Common myeloid progenitor, CD34-positive (primary cell): ENCODE measurements at regions not wholly inside any gene's neighbourhood (a gene's known extent, or its start where the extent isn't known, plus 50 kb on each side); places are given as distances from the start of the nearest gene placed in this dataset.

Experiments
- CTCF ChIA-PET: fragments of 350-600 bp; sonication (Branson Sonifier 250); formaldehyde crosslinking; loops from one replicate; lab custom pipeline; 2021; ENCODE audit warnings: antibody characterized with exemption; lab: Charles Lee
- POLR2A ChIA-PET: fragments of 350-600 bp; sonication (Branson Sonifier 250); formaldehyde crosslinking; loops from one replicate; lab custom pipeline; 2021; ENCODE audit warnings: antibody characterized with exemption; lab: Charles Lee
- DNase-seq, 3 donors: peaks; one replicate each; pipeline versions ENCODE4 v3.0.0 to v3.0.0-alpha.2; 2013
- H3K27ac ChIP-seq, 2 experiments: 1 replicate in 1 of 2; 2 replicates in 1 of 2; pipeline ENCODE4 v1.7.0; 2013; ENCODE audit warnings: inconsistent platforms in 2 of 2, low read length in 2 of 2, mild to moderate bottlenecking in 2 of 2, low read depth in 1 of 2, moderate library complexity in 1 of 2; ENCODE audit not compliant: severe bottlenecking in 2 of 2, insufficient read depth in 1 of 2, poor library complexity in 1 of 2
- H3K27me3 ChIP-seq, 5 experiments: replicated peaks in 2 of 5; 1 replicate in 3 of 5; 2 replicates in 2 of 5; pipeline versions ENCODE4 v1.6.1 to v1.7.0; 2013; ENCODE audit warnings: low read length in 4 of 5, mild to moderate bottlenecking in 2 of 5, moderate library complexity in 2 of 5, inconsistent platforms in 1 of 5; ENCODE audit not compliant: insufficient read depth in 5 of 5, control insufficient read depth in 4 of 5
- H3K36me3 ChIP-seq, 4 experiments: 1 replicate in 2 of 4; 2 replicates in 2 of 4; pipeline versions ENCODE4 v1.6.1 to v1.7.0; 2013; ENCODE audit warnings: low read length in 3 of 4, control low read depth in 1 of 4, mild to moderate bottlenecking in 1 of 4; ENCODE audit not compliant: control insufficient read depth in 4 of 4, insufficient read depth in 4 of 4
- H3K4me1 ChIP-seq, 4 experiments: 1 replicate in 3 of 4; 2 replicates in 1 of 4; pipeline versions ENCODE4 v1.6.1 to v1.7.1; 2013; ENCODE audit warnings: low read length in 3 of 4, mild to moderate bottlenecking in 3 of 4, control low read depth in 1 of 4, inconsistent platforms in 1 of 4, moderate library complexity in 1 of 4; ENCODE audit not compliant: control insufficient read depth in 4 of 4, insufficient read depth in 4 of 4; ENCODE audit errors: control extremely low read depth in 1 of 4
- H3K4me3 ChIP-seq, 7 experiments: 1 replicate in 4 of 7; 2 replicates in 3 of 7; pipeline versions ENCODE4 v1.5.1 to v1.7.0; 2013; ENCODE audit warnings: mild to moderate bottlenecking in 7 of 7, low read length in 6 of 7, moderate library complexity in 6 of 7, inconsistent platforms in 2 of 7, low read depth in 2 of 7, control low read depth in 1 of 7; ENCODE audit not compliant: insufficient read depth in 4 of 7, control insufficient read depth in 1 of 7; ENCODE audit errors: extremely low read depth in 1 of 7
- H3K9me3 ChIP-seq, 5 experiments: 1 replicate in 4 of 5; 2 replicates in 1 of 5; pipeline versions ENCODE4 v1.6.1 to v1.7.1; 2013; ENCODE audit warnings: low read length in 4 of 5, mild to moderate bottlenecking in 2 of 5, inconsistent platforms in 1 of 5, low read depth in 1 of 5, moderate library complexity in 1 of 5; ENCODE audit not compliant: control insufficient read depth in 4 of 5, insufficient read depth in 2 of 5; ENCODE audit errors: control extremely low read depth in 1 of 5
- WGBS: methylation state at CpG from one replicate; pipeline ENCODE4 v1.1.5; 2013; ENCODE audit not compliant: insufficient coverage; 5-methylcytosine and 5-hydroxymethylcytosine counted together

GRCh38 chr4:11116940-11117339 is 311.8 kb downstream of the HS3ST1 start:
- Histone ChIP-seq H3K27me3 (no peaks in the 10 kb centered on the region), H3K4me1 (peaks cover 0 to 11% (median 3%) of the 10 kb centered on the region in 4 experiments), H3K9me3 (no peaks in the 10 kb centered on the region), H3K4me3 (no peak overlapping the region), H3K27ac (no peak overlapping the region), H3K36me3 (no peaks in the 10 kb centered on the region)
- ChIA-PET POLR2A (no interaction called here), CTCF (no interaction called here)
- no peak for DNase-seq
- WGBS, result 93% methylated on average over 2 of the region's 8 CpGs

GRCh38 chr4:11111876-11112275 is 316.8 kb downstream of the HS3ST1 start:
- CTCF ChIA-PET, result no interaction called here
- no peaks in the 10 kb centered on the region for H3K9me3 ChIP-seq
- WGBS, result 50% methylated on average over 2 of the region's 2 CpGs
- H3K4me1 ChIP-seq, result peaks cover 0 to 12% (median 4%) of the 10 kb centered on the region in 4 experiments
- DNase-seq, result peak in 1 of 3 donors; percentile 14
- no peak overlapping the region for H3K27ac ChIP-seq
- POLR2A ChIA-PET, result no interaction called here
- H3K27me3 ChIP-seq, result no peaks in the 10 kb centered on the region
- H3K36me3 ChIP-seq, result no peaks in the 10 kb centered on the region
- H3K4me3 ChIP-seq, result no peak overlapping the region

DNA sequence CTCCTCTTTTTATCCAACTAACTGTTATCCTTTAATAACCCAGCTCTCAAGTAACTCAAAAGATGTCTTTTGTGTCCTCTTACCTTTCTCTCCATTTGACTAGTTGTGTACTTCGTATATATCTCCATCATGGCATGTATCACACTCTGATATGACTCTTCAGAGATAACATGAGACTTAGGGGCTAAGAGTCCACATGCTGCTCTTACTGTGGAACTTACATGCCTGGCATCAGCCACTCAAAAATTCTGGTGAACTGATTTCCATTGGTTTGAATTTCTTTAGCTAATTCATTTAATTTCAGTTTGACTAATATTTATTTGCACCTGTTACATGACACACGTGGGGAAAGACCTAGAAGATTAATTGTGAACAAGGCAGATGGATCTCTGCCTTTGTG is 317.3 kb downstream of the HS3ST1 start:
- Histone ChIP-seq H3K27me3 (no peaks in the 10 kb centered on the region), H3K4me1 (peaks cover 0 to 14% (median 6%) of the 10 kb centered on the region in 4 experiments), H3K27ac (no peak overlapping the region), H3K9me3 (no peaks in the 10 kb centered on the region), H3K4me3 (no peak overlapping the region), H3K36me3 (no peaks in the 10 kb centered on the region)
- ChIA-PET CTCF (no interaction called here), POLR2A (no interaction called here)
- DNase-seq, result no peak
- WGBS, result 71% methylated on average over 2 of the region's 2 CpGs

DNA sequence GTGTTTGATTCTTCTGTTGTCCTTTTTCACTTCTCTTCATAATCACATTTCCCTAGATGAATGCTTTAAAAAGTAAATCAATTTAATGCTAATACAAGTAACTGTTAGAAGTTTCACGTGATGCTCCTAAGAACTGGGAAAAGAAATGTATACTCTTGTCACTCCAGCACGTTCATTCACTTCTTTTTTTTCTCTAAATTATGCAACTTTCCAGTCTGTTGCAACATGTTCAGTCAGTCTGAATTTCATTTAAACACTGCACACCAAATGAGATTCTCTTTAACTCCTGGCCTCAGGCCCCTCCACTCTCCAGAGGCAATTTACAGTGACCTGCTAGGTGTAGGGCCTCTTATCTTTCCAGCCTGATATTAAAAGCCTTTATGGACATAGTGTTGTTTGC is 321.9 kb downstream of the HS3ST1 start:
- no peaks in the 10 kb centered on the region for H3K9me3 ChIP-seq
- CTCF ChIA-PET, result interaction anchor here (1.4 kb wide), 1 partner anchor 9 kb away, joined by 3 read pairs; no protein-coding TSS in a partner anchor
- POLR2A ChIA-PET, result no interaction called here
- H3K4me3 ChIP-seq, result no peak overlapping the region
- 67% methylated on average over 2 of the region's 2 CpGs for WGBS
- H3K27me3 ChIP-seq, result no peaks in the 10 kb centered on the region
- DNase-seq, result peak in 1 of 3 donors; percentile 29
- H3K4me1 ChIP-seq, result peaks cover 0 to 5% (median 2%) of the 10 kb centered on the region in 4 experiments
- H3K36me3 ChIP-seq, result no peaks in the 10 kb centered on the region
- no peak overlapping the region for H3K27ac ChIP-seq

- peak in 1 of 3 donors; percentile 45 for DNase-seq
- no peaks in the 10 kb centered on the region for H3K27me3 ChIP-seq
- no peak overlapping the region for H3K4me3 ChIP-seq
- no peaks in the 10 kb centered on the region for H3K9me3 ChIP-seq
- H3K27ac ChIP-seq, result no peak overlapping the region
- POLR2A ChIA-PET, result no interaction called here
- CTCF ChIA-PET, result interaction anchor here (1.4 kb wide), 1 partner anchor 8 kb away, joined by 3 read pairs; no protein-coding TSS in a partner anchor
- peaks cover 0 to 5% (median 2%) of the 10 kb centered on the region in 4 experiments for H3K4me1 ChIP-seq
- no peaks in the 10 kb centered on the region for H3K36me3 ChIP-seq
These were observed 322.5 kb downstream of the HS3ST1 start for GRCh38 chr4:11106190-11106589.

DNA sequence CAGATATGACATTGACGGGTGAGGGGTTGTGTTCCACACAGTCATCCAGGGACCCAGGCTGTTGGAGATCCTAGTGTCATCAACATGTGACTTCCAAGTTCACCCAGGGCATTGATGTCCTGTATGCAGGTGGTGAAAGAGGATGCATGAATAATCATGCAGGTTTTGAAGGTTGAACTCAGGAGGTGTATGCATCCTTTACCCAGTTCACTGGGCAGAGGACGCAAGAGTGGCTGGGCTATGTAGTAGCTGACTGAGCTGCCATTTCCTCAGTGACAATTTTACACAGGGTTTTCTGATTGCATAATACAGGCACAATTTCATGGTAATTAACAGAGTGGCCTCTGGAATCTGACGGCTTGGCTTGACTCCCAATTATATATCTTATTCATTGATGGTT is 323.0 kb downstream of the HS3ST1 start:
- peaks cover 0 to 5% (median 2%) of the 10 kb centered on the region in 4 experiments for H3K4me1 ChIP-seq
- no peak for DNase-seq
- H3K27ac ChIP-seq, result no peak overlapping the region
- no peaks in the 10 kb centered on the region for H3K36me3 ChIP-seq
- WGBS, result 94% methylated on average over 2 of the region's 3 CpGs
- no peaks in the 10 kb centered on the region for H3K27me3 ChIP-seq
- CTCF ChIA-PET, result interaction anchor here (1.4 kb wide), 1 partner anchor 8 kb away, joined by 3 read pairs; no protein-coding TSS in a partner anchor
- H3K4me3 ChIP-seq, result no peak overlapping the region
- no peaks in the 10 kb centered on the region for H3K9me3 ChIP-seq
- POLR2A ChIA-PET, result no interaction called here

DNA sequence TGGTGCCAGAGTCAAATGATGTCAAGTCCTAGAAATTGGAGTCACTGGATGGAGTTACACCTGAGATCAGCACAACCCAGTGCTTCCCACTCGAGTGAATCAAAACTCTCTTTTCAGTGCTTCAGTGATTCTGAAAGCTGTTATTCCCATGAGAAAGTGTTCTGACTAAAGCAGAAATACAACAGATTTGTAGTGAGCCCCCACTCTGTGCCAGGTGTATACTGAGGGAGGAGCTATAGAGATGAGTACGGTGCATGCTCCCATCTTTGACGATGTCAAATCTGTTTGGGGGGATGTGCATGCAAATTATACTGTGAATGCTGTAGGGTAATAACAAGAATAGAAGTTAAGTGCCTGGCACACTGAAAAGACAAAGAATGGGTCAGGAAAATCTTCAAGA is 330.2 kb downstream of the HS3ST1 start:
- WGBS, result 92% methylated on average over 3 of the region's 3 CpGs
- H3K27ac ChIP-seq, result no peak overlapping the region
- CTCF ChIA-PET, result interaction anchor here (1.6 kb wide), 1 partner anchor 8 kb away, joined by 3 read pairs; no protein-coding TSS in a partner anchor
- H3K4me3 ChIP-seq, result no peak overlapping the region
- POLR2A ChIA-PET, result no interaction called here
- peaks cover 7 to 19% (median 11%) of the 10 kb centered on the region in 4 experiments for H3K4me1 ChIP-seq
- no peaks in the 10 kb centered on the region for H3K36me3 ChIP-seq
- H3K9me3 ChIP-seq, result no peaks in the 10 kb centered on the region
- H3K27me3 ChIP-seq, result no peaks in the 10 kb centered on the region
- no peak for DNase-seq
